ENCODE measurements at regions not wholly inside any gene's neighbourhood (a gene's known extent, or its start where the extent isn't known, plus 50 kb on each side); places are given as distances from the start of the nearest gene placed in this dataset.

DNA sequence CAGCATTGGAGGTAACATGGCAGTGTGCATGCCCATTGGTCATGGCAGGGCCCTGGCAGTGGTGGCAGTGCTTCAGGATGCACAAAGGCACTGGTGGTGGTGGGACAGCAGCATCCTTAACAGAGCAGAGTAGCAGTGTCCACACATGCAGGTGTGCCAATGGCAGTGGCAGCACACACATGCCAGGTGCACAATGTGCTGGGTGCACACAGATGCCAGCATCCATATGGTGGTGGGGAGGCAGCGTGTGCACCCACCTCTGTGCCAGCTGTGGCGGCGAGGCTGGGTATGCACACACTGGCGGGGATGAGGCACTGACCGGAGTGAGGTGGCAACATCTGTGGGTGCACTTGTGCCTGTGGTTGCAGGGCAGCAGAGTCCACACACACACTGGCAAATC, 150.6 kb downstream of the SI start:
- no peaks in the 10 kb centered on the region for H3K4me1 ChIP-seq (ENCODE audit: insufficient read depth, low read length)
- H3K36me3 ChIP-seq (ENCODE audit: insufficient read depth, low read length), result no peaks in the 10 kb centered on the region
- no peak overlapping the region for H3K4me3 ChIP-seq (ENCODE audit: low read length)
- H3K9me3 ChIP-seq (ENCODE audit: low read length), result no peaks in the 10 kb centered on the region
- no peaks in the 10 kb centered on the region for H3K27me3 ChIP-seq (ENCODE audit: insufficient read depth, low read length)
- H2AFZ ChIP-seq (ENCODE audit: low read depth, low read length), result no peak overlapping the region

DNA sequence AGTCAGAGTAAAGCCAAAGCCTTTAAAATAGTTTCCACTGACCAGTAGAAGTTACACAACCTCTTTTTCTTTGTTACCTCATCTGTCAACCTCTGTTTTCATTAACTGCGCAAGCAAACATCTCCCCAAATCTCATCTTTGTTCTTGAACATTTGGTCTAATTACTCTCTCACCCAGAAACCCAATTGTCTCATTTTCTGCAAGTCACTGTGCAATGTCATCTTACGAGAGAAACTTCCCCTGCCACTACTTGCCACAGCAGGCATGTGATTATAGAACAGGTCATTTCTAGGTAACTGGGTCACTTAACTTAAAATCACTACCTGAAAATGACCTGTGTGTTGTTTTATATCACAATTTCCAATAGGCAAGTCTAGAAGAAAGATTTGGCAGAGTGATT, 159.4 kb downstream of the SI start:
- Histone ChIP-seq H3K4me3 (ENCODE audit: low read length) (no peak overlapping the region), H3K27me3 (ENCODE audit: insufficient read depth, low read length) (no peaks in the 10 kb centered on the region), H2AFZ (ENCODE audit: low read depth, low read length) (no peak overlapping the region), H3K4me1 (ENCODE audit: insufficient read depth, low read length) (no peaks in the 10 kb centered on the region), H3K9me3 (ENCODE audit: low read length) (no peaks in the 10 kb centered on the region), H3K36me3 (ENCODE audit: insufficient read depth, low read length) (no peaks in the 10 kb centered on the region)

DNA sequence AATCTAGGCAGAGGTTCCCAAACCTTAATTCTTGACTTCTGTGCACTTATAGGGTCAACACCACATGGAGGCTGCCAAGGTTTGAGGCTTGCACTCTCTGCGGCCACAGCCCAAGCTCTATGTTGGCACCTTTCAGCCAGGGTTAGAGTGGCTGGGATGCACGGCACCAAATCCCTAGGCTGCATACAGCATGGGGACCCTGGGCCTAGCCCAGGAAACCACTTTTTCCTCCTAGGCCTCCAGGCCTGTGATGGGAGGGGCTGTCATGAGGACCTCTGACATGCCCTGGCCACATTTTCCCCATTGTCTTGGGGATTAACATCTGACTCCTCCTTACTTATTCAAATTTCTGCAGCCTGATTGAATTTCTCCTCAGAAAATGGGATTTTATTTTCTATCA, 165.4 kb downstream of the SI start:
- Histone ChIP-seq H3K9me3 (ENCODE audit: low read length) (no peaks in the 10 kb centered on the region), H3K4me1 (ENCODE audit: insufficient read depth, low read length) (no peaks in the 10 kb centered on the region), H3K27me3 (ENCODE audit: insufficient read depth, low read length) (no peaks in the 10 kb centered on the region), H3K36me3 (ENCODE audit: insufficient read depth, low read length) (no peaks in the 10 kb centered on the region), H3K4me3 (ENCODE audit: low read length) (no peak overlapping the region), H2AFZ (ENCODE audit: low read depth, low read length) (no peak overlapping the region)

DNA sequence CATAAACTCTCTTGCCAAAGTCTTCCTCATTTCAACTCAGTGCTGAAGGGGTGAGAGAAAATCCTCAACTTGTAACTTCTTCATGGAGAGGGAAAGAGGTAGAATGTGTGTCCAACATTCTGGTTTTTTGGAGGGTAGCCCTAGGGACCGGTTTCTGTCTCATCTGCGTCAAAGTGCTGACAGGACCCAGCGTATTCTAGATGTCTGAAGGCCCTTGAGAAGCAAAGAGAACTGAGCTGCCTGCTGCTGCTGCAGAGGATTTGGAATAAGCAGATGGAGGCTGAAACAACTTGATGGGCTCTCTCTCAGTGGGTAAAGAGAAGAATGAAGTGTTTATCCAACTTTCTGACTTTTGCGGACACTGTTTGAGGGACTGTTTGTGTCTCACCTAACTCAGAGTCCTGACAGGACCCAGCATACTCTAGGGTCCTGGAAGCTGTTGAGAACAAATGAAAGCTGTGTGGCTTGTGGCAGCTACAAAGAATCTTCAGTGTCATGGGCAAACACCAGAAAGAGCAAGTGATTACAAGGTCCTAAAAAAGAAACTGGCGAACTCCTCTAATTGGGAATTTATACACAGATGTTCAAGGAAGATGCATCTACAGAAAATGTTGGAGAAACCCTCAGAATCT, 174.4 kb downstream of the SI start:
- no peaks in the 10 kb centered on the region for H3K27me3 ChIP-seq (ENCODE audit: insufficient read depth, low read length)
- H3K9me3 ChIP-seq (ENCODE audit: low read length), result no peaks in the 10 kb centered on the region
- H2AFZ ChIP-seq (ENCODE audit: low read depth, low read length), result peak overlapping the region; percentile 51
- H3K4me1 ChIP-seq (ENCODE audit: insufficient read depth, low read length), result no peaks in the 10 kb centered on the region
- H3K36me3 ChIP-seq (ENCODE audit: insufficient read depth, low read length), result no peaks in the 10 kb centered on the region
- H3K4me3 ChIP-seq (ENCODE audit: low read length), result no peak overlapping the region

DNA sequence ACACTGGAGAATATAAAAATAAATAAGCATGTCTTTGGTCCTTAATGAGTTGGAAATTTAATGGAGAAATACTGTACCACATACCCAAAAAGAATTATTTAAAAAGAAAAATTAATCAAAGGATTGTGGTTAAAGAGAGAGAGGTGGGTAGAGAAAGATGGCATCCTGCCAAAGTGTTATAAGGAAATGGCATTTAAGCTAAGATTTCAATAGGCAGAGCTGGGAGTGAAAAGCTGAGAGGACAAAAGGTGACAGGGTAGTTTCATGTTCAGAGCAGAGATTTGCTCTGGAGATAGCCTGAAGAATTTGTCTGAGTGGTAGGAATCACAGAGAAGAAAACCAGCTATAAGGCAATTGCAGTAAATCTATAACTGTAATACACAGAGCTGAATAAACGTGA, 181.0 kb downstream of the SI start:
- no peaks in the 10 kb centered on the region for H3K27me3 ChIP-seq (ENCODE audit: insufficient read depth, low read length)
- no peak overlapping the region for H2AFZ ChIP-seq (ENCODE audit: low read depth, low read length)
- no peaks in the 10 kb centered on the region for H3K9me3 ChIP-seq (ENCODE audit: low read length)
- no peaks in the 10 kb centered on the region for H3K4me1 ChIP-seq (ENCODE audit: insufficient read depth, low read length)
- H3K4me3 ChIP-seq (ENCODE audit: low read length), result no peak overlapping the region
- H3K36me3 ChIP-seq (ENCODE audit: insufficient read depth, low read length), result no peaks in the 10 kb centered on the region

DNA sequence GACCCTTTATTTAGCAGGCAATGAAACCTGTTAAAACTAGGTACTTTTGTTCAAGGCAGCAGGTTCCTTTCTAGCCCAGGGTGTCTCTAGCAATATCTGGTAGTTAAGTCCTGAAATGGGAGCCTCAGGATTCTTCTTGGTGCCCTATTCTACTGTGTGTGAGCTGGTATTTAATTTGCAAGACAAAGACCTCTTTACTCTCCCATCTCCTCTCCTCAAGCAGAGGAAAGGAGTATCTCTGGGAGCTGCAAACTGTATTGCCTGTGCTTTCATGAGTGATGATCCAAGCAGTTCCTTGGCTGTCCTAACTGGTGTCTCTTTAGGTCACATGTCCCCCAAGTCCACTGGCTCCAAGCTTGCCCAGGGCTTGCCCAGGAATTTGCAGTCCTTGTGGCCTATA, 188.2 kb downstream of the SI start:
- H3K9me3 ChIP-seq (ENCODE audit: low read length), result no peaks in the 10 kb centered on the region
- H3K4me1 ChIP-seq (ENCODE audit: insufficient read depth, low read length), result peaks cover 2% of the 10 kb centered on the region
- no peak overlapping the region for H3K4me3 ChIP-seq (ENCODE audit: low read length)
- no peaks in the 10 kb centered on the region for H3K27me3 ChIP-seq (ENCODE audit: insufficient read depth, low read length)
- H3K36me3 ChIP-seq (ENCODE audit: insufficient read depth, low read length), result no peaks in the 10 kb centered on the region
- no peak overlapping the region for H2AFZ ChIP-seq (ENCODE audit: low read depth, low read length)

DNA sequence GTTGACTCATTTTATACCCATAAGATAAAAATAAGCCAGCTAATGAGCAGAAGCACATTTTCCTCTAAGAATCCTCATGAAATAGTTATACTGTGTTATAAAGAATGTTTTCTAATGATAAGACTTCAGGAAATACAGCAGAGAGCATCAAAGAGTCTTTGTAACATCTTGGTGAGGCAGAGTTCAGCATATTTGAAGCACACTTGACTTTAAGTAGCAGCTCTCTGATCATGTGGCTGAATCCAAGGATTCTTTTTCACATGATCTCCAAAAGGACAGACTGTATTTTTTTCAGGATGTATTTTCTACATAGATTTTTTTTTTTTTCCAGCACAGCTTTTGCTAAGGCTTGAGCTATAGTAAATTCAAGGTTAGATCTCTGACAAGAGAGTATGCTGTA, 195.1 kb downstream of the SI start:
- no peak overlapping the region for H3K4me3 ChIP-seq (ENCODE audit: low read length)
- no peaks in the 10 kb centered on the region for H3K27me3 ChIP-seq (ENCODE audit: insufficient read depth, low read length)
- no peaks in the 10 kb centered on the region for H3K4me1 ChIP-seq (ENCODE audit: insufficient read depth, low read length)
- no peaks in the 10 kb centered on the region for H3K36me3 ChIP-seq (ENCODE audit: insufficient read depth, low read length)
- no peak overlapping the region for H2AFZ ChIP-seq (ENCODE audit: low read depth, low read length)
- H3K9me3 ChIP-seq (ENCODE audit: low read length), result no peaks in the 10 kb centered on the region

DNA sequence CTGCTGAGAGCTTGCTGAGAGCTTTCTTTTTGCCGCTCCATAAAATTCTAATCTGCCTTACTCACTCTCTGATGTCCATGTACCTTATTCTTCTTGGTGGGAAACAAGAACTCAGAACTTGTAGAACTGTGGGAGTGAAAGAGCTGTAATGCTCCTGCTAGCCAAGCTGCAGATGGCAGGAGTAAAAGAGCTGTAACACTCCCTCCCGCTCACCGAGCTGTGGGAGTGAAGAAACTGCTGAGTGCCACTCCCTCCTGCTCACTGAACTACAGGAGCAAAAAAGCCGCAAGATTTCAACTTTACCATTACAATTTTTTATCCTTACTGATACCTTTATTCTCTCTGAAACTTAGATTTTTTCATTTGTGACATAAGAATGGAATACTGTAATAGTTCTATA, 199.1 kb downstream of the SI start:
- H3K36me3 ChIP-seq (ENCODE audit: insufficient read depth, low read length), result no peaks in the 10 kb centered on the region
- no peaks in the 10 kb centered on the region for H3K9me3 ChIP-seq (ENCODE audit: low read length)
- no peaks in the 10 kb centered on the region for H3K27me3 ChIP-seq (ENCODE audit: insufficient read depth, low read length)
- no peak overlapping the region for H3K4me3 ChIP-seq (ENCODE audit: low read length)
- peak overlapping the region; percentile 27 for H2AFZ ChIP-seq (ENCODE audit: low read depth, low read length)
- H3K4me1 ChIP-seq (ENCODE audit: insufficient read depth, low read length), result no peaks in the 10 kb centered on the region

DNA sequence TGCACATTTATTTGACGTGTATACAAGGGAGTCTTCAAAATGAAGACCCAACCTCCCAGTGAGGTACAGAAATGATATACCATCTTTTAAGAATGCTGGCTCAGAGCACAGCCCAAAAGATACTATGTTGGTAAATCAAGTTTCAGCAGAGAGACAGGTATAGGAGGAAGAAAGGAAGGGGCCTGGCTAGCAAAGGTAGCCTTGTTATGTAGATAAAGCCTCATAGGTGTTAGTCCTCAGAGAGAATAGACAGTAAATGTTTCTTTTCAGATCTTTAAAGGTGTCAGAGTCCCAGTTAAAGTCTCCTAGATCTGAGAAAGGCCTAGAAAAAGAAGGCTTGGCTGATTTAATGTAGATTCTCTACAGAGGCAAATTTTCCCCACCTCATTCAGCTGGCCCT, 213.8 kb downstream of the SI start:
- Histone ChIP-seq H3K4me3 (ENCODE audit: low read length) (no peak overlapping the region), H3K4me1 (ENCODE audit: insufficient read depth, low read length) (no peaks in the 10 kb centered on the region), H2AFZ (ENCODE audit: low read depth, low read length) (no peak overlapping the region), H3K27me3 (ENCODE audit: insufficient read depth, low read length) (no peaks in the 10 kb centered on the region), H3K9me3 (ENCODE audit: low read length) (no peaks in the 10 kb centered on the region), H3K36me3 (ENCODE audit: insufficient read depth, low read length) (no peaks in the 10 kb centered on the region)

DNA sequence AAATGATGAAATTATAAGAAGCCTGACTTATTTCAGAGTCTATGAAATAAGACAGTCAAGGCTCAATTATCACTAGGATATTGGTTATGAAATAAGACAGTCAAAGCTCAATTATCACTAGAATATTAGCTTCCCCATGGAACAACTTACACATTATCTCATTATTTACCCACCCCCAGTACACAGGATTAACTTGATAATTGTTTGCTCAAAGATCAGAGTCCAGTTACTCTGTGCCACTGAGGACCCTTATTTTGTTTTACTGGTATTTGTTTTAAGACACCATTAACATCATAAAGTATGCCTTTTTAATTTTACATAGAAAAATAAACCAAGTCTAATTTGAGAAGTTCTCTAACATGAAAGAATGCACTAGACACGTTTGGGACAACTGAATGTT, 225.4 kb downstream of the SI start:
- H3K4me3 ChIP-seq (ENCODE audit: low read length), result no peak overlapping the region
- no peak overlapping the region for H2AFZ ChIP-seq (ENCODE audit: low read depth, low read length)
- no peaks in the 10 kb centered on the region for H3K36me3 ChIP-seq (ENCODE audit: insufficient read depth, low read length)
- no peaks in the 10 kb centered on the region for H3K9me3 ChIP-seq (ENCODE audit: low read length)
- H3K27me3 ChIP-seq (ENCODE audit: insufficient read depth, low read length), result no peaks in the 10 kb centered on the region
- no peaks in the 10 kb centered on the region for H3K4me1 ChIP-seq (ENCODE audit: insufficient read depth, low read length)

DNA sequence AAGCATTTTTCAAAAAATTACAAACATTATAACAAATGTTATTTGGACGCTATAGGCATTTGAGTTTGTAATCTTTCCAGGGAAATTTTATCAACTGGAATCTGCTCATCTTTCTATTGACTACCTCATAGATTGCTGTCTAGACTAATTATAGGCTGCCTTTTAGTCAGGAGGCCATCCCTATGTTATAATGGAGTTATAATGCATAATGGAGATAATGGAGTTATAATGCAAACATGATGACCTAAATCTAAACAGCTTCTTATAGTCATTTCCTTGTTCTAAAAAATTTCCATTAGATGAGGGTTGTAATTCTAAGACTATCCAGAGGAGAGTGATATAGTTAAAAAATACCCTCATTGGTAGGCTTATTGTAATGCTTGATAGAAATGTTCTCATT, 226.4 kb downstream of the SI start:
- no peaks in the 10 kb centered on the region for H3K27me3 ChIP-seq (ENCODE audit: insufficient read depth, low read length)
- no peak overlapping the region for H2AFZ ChIP-seq (ENCODE audit: low read depth, low read length)
- H3K4me3 ChIP-seq (ENCODE audit: low read length), result no peak overlapping the region
- no peaks in the 10 kb centered on the region for H3K36me3 ChIP-seq (ENCODE audit: insufficient read depth, low read length)
- no peaks in the 10 kb centered on the region for H3K9me3 ChIP-seq (ENCODE audit: low read length)
- no peaks in the 10 kb centered on the region for H3K4me1 ChIP-seq (ENCODE audit: insufficient read depth, low read length)

DNA sequence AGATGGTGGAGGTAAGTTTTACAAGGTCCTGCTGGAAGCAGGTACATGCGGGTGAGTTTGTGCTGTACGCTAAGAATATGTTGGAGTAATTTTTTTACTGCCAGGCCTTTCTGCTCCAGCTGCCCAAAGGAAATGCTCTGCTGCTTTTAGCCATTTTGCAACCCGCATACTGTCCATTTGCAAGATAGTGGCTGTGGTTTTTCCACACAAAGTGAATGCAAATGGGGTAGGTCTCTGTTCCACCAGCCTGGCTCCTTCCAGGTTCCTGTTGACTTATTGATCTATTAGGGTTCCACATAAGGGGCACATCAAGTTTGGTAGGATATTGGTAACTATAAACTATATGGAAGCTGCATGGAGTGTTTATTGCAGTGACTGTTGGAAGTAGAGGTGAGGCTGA, 227.1 kb downstream of the SI start:
- no peak overlapping the region for H3K4me3 ChIP-seq (ENCODE audit: low read length)
- no peaks in the 10 kb centered on the region for H3K36me3 ChIP-seq (ENCODE audit: insufficient read depth, low read length)
- H3K27me3 ChIP-seq (ENCODE audit: insufficient read depth, low read length), result no peaks in the 10 kb centered on the region
- H3K4me1 ChIP-seq (ENCODE audit: insufficient read depth, low read length), result no peaks in the 10 kb centered on the region
- H3K9me3 ChIP-seq (ENCODE audit: low read length), result no peaks in the 10 kb centered on the region
- no peak overlapping the region for H2AFZ ChIP-seq (ENCODE audit: low read depth, low read length)

DNA sequence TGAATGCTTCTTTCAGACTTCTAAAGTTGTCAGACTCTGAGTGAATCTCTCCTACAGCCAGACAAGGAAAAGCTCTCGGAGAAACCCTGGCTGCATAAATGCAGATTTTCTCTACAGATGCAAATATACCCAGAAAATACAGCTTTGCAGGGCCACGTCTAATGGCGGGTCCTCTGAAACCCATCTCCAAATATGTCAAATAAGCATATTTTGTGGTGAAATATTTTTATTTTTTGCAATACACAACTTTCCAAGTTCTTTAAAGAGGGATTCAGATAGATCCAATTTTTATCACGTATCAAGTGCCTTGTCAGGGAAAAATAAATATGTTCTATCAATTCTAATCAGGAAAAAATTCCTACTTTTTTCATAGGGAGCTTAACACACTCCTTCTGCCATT, 229.4 kb downstream of the SI start:
- Histone ChIP-seq H3K9me3 (ENCODE audit: low read length) (no peaks in the 10 kb centered on the region), H3K36me3 (ENCODE audit: insufficient read depth, low read length) (no peaks in the 10 kb centered on the region), H3K27me3 (ENCODE audit: insufficient read depth, low read length) (no peaks in the 10 kb centered on the region), H3K4me1 (ENCODE audit: insufficient read depth, low read length) (no peaks in the 10 kb centered on the region), H2AFZ (ENCODE audit: low read depth, low read length) (no peak overlapping the region), H3K4me3 (ENCODE audit: low read length) (no peak overlapping the region)

DNA sequence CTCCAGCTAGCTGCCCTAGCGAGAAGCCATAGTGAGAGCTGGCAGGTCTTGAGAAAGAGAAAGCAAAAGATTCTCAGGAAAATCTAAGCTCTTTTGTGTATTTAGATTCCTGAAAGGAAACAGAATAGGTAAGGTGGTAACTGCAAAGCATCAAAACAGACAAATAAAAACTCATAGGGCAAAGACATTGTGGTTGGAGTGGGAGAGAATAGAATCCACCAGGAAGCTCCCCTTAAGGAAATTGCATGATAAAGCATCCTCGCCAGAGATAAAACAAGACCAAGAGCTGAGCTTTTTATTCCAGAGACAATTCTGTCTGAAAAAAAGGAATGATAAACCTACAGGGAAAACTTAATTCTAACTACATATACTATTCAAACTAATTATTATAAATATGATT, 232.6 kb downstream of the SI start:
- no peaks in the 10 kb centered on the region for H3K27me3 ChIP-seq (ENCODE audit: insufficient read depth, low read length)
- no peaks in the 10 kb centered on the region for H3K36me3 ChIP-seq (ENCODE audit: insufficient read depth, low read length)
- no peaks in the 10 kb centered on the region for H3K9me3 ChIP-seq (ENCODE audit: low read length)
- no peak overlapping the region for H2AFZ ChIP-seq (ENCODE audit: low read depth, low read length)
- no peaks in the 10 kb centered on the region for H3K4me1 ChIP-seq (ENCODE audit: insufficient read depth, low read length)
- no peak overlapping the region for H3K4me3 ChIP-seq (ENCODE audit: low read length)
